Gastrocnemius medialis (tissue), 4 donors: ENCODE measurements at regions not wholly inside any gene's neighbourhood (a gene's known extent, or its start where the extent isn't known, plus 50 kb on each side); places are given as distances from the start of the nearest gene placed in this dataset.

Experiments
- CTCF ChIP-seq, 5 experiments: fragments of 450-650 bp in 3 of 5; fragments of 200-600 bp in 2 of 5; sonication (generic) in 2 of 5; IDR thresholded peaks in 4 of 5; conservative IDR thresholded peaks in 1 of 5; 1 replicate in 4 of 5; 2 replicates in 1 of 5; pipeline ENCODE4 v1.5.1; 2016 to 2019; ENCODE audit warnings: antibody characterized with exemption in 5 of 5, mild to moderate bottlenecking in 3 of 5, moderate library complexity in 3 of 5
- POLR2A ChIP-seq, 2 donors: fragments of 450-650 bp; IDR thresholded peaks; one replicate each; pipeline ENCODE4 v1.6.1; 2017; ENCODE audit warnings: antibody characterized with exemption in 2 of 2, mild to moderate bottlenecking in 2 of 2, moderate library complexity in 2 of 2

GRCh38 chr5:34589832-34590231, 66.3 kb upstream of the RAI14 start:
- no peak for TF ChIP-seq CTCF (IDR thresholded peaks at IDR 0.05 in 4 of 5, conservative IDR thresholded peaks at IDR 0.05 in 1 of 5)
- no peak for TF ChIP-seq POLR2A (IDR thresholded peaks at IDR 0.05)
